ENCODE measurements at regions not wholly inside any gene's neighbourhood (a gene's known extent, or its start where the extent isn't known, plus 50 kb on each side); places are given as distances from the start of the nearest gene placed in this dataset.
"Not testable (repeated sequence)": the region's sequence is repeated elsewhere in the genome, so short reads cannot be mapped to it uniquely, and the experiment has no call there.

- Histone ChIP-seq H3K27me3 (ENCODE audit: control insufficient read depth, insufficient read depth, low read length) (peaks cover 3% of the 10 kb centered on the region), H3K27ac (ENCODE audit: low read length) (no peak overlapping the region), H3K9me3 (ENCODE audit: control insufficient read depth, insufficient read depth, low read depth, low read length) (no peaks in the 10 kb centered on the region), H3K36me3 (ENCODE audit: control insufficient read depth, insufficient read depth, low read length) (no peaks in the 10 kb centered on the region), H3K4me3 (ENCODE audit: low read depth in 2 of 2, low read length in 2 of 2) (no peak overlapping the region), H3K4me1 (ENCODE audit: control insufficient read depth, insufficient read depth, low read length) (no peaks in the 10 kb centered on the region)
- BruUV-seq (replicated peaks), result no TSS peak
- no peak for DNase-seq (ENCODE audit: low read depth, low spot score)
- intact Hi-C loops (cut with micrococcal nuclease; ENCODE audit: unreplicated experiment) (no loop called here), in situ Hi-C loops (cut with HindIII; ENCODE audit: low pct_unique_long_range_greater_than_20kb, low sequenced_read_pairs) (no loop called here)
- TF ChIP-seq SIN3A (IDR thresholded peaks at IDR 0.05; ENCODE audit: borderline replicate concordance, insufficient read depth, low read depth, low read length), result no peak
- TF ChIP-seq CTCF (IDR thresholded peaks at IDR 0.05), result no peak
- no peak for TF ChIP-seq POLR2AphosphoS5 (IDR thresholded peaks at IDR 0.05; ENCODE audit: low read depth, low read length)
- no peak for TF ChIP-seq TCF7L2 (IDR thresholded peaks at IDR 0.05; ENCODE audit: low read depth, low read length)
- no peak for TF ChIP-seq REST (IDR thresholded peaks at IDR 0.05; ENCODE audit: insufficient read depth in 1 of 2, low read depth in 2 of 2, low read length in 1 of 2)
- ATAC-seq, result no peak
- POLR2A ChIA-PET, result no interaction called here
- CTCF ChIA-PET, result no interaction called here
Observed at GRCh38 chr10:62980687-62981086, 152.4 kb upstream of the NRBF2 start.

GRCh38 chr10:62979921-62980320 lies 153.2 kb upstream of the NRBF2 start:
- no peak overlapping the region for H3K27ac ChIP-seq (ENCODE audit: low read length)
- no peak for DNase-seq (ENCODE audit: low read depth, low spot score)
- intact Hi-C loops (cut with micrococcal nuclease; ENCODE audit: unreplicated experiment) (no loop called here), in situ Hi-C loops (cut with HindIII; ENCODE audit: low pct_unique_long_range_greater_than_20kb, low sequenced_read_pairs) (no loop called here)
- no TSS peak for BruUV-seq (replicated peaks)
- no peak for ATAC-seq
- H3K4me1 ChIP-seq (ENCODE audit: control insufficient read depth, insufficient read depth, low read length), result no peaks in the 10 kb centered on the region
- TF ChIP-seq TCF7L2 (IDR thresholded peaks at IDR 0.05; ENCODE audit: low read depth, low read length), result no peak
- H3K36me3 ChIP-seq (ENCODE audit: control insufficient read depth, insufficient read depth, low read length), result no peaks in the 10 kb centered on the region
- peaks cover 3% of the 10 kb centered on the region for H3K27me3 ChIP-seq (ENCODE audit: control insufficient read depth, insufficient read depth, low read length)
- ChIA-PET CTCF (no interaction called here), POLR2A (no interaction called here)
- no peak overlapping the region for H3K4me3 ChIP-seq (ENCODE audit: low read depth in 2 of 2, low read length in 2 of 2)
- H3K9me3 ChIP-seq (ENCODE audit: control insufficient read depth, insufficient read depth, low read depth, low read length), result no peaks in the 10 kb centered on the region

- Histone ChIP-seq H3K9me3 (ENCODE audit: control insufficient read depth, insufficient read depth, low read depth, low read length) (no peaks in the 10 kb centered on the region), H3K27me3 (ENCODE audit: control insufficient read depth, insufficient read depth, low read length) (peaks cover 3% of the 10 kb centered on the region), H3K36me3 (ENCODE audit: control insufficient read depth, insufficient read depth, low read length) (no peaks in the 10 kb centered on the region), H3K4me3 (ENCODE audit: low read depth in 2 of 2, low read length in 2 of 2) (no peak overlapping the region), H3K4me1 (ENCODE audit: control insufficient read depth, insufficient read depth, low read length) (no peaks in the 10 kb centered on the region), H3K27ac (ENCODE audit: low read length) (no peak overlapping the region)
- DNase-seq (ENCODE audit: low read depth, low spot score), result no peak
- in situ Hi-C loops (cut with HindIII; ENCODE audit: low pct_unique_long_range_greater_than_20kb, low sequenced_read_pairs) (no loop called here), intact Hi-C loops (cut with micrococcal nuclease; ENCODE audit: unreplicated experiment) (no loop called here)
- ChIA-PET CTCF (no interaction called here), POLR2A (no interaction called here)
- no peak for TF ChIP-seq TCF7L2 (IDR thresholded peaks at IDR 0.05; ENCODE audit: low read depth, low read length)
- TF ChIP-seq CTCF (IDR thresholded peaks at IDR 0.05), result no peak
- TF ChIP-seq POLR2AphosphoS5 (IDR thresholded peaks at IDR 0.05; ENCODE audit: low read depth, low read length), result no peak
- no peak for TF ChIP-seq SIN3A (IDR thresholded peaks at IDR 0.05; ENCODE audit: borderline replicate concordance, insufficient read depth, low read depth, low read length)
- no peak for TF ChIP-seq REST (IDR thresholded peaks at IDR 0.05; ENCODE audit: insufficient read depth in 1 of 2, low read depth in 2 of 2, low read length in 1 of 2)
- no peak for ATAC-seq
- no TSS peak for BruUV-seq (replicated peaks)
Observed at GRCh38 chr10:62978482-62978881, 154.6 kb upstream of the NRBF2 start.

- intact Hi-C loops (cut with micrococcal nuclease; ENCODE audit: unreplicated experiment); in situ Hi-C loops (cut with HindIII; ENCODE audit: low pct_unique_long_range_greater_than_20kb, low sequenced_read_pairs); H3K9me3 ChIP-seq (ENCODE audit: control insufficient read depth, insufficient read depth, low read depth, low read length); BruUV-seq (replicated peaks); H3K4me3 ChIP-seq (ENCODE audit: low read depth in 2 of 2, low read length in 2 of 2); CTCF ChIA-PET; ATAC-seq; H3K27me3 ChIP-seq (ENCODE audit: control insufficient read depth, insufficient read depth, low read length); H3K4me1 ChIP-seq (ENCODE audit: control insufficient read depth, insufficient read depth, low read length); H3K27ac ChIP-seq (ENCODE audit: low read length); POLR2A ChIA-PET; DNase-seq (ENCODE audit: low read depth, low spot score); H3K36me3 ChIP-seq (ENCODE audit: control insufficient read depth, insufficient read depth, low read length): not testable (repeated sequence)
Observed at GRCh38 chr10:62974795-62975194, 158.3 kb upstream of the NRBF2 start.
